ENCODE measurements at regions not wholly inside any gene's neighbourhood (a gene's known extent, or its start where the extent isn't known, plus 50 kb on each side); places are given as distances from the start of the nearest gene placed in this dataset.

DNA sequence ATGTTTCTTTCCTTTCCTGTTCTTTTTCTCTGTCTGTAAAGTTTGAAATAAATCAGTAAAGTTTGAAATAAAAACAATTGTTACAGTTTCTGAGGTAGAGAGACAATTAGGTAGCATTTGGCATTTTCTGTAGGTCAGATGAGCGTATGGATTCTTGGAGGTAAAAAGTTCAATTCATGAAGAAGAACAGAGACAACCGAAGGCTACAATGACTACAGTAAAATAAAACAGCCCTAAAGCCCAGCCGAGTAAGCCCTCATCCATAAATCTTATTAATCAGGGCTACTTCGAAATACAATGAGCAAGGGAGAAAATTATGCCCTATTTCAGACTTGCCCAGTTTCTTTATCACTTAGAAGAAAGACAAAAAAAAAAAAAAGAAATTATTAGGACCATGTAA lies 941.9 kb upstream of the SLC10A2 start:
- no peak for TF ChIP-seq POLR2A (IDR thresholded peaks at IDR 0.05; ENCODE audit: low read depth, low read length)
- no peak for TF ChIP-seq SPI1 (IDR thresholded peaks at IDR 0.05; ENCODE audit: low read depth, low read length)
- no peak for TF ChIP-seq POLR2AphosphoS5 (IDR thresholded peaks at IDR 0.05; ENCODE audit: low read depth, low read length)
- no peak for TF ChIP-seq TAF1 (IDR thresholded peaks at IDR 0.05; ENCODE audit: low read depth, low read length)
- no peak for TF ChIP-seq POU2F2 (IDR thresholded peaks at IDR 0.05; ENCODE audit: low read depth, low read length)
- no peak for TF ChIP-seq PAX5 (IDR thresholded peaks at IDR 0.05; ENCODE audit: insufficient read depth, low read length, severe bottlenecking)

All from GM12891 (cell line).